Skeletal muscle cell (primary cell): ENCODE measurements at regions not wholly inside any gene's neighbourhood (a gene's known extent, or its start where the extent isn't known, plus 50 kb on each side); places are given as distances from the start of the nearest gene placed in this dataset.

Experiments
- DNase-seq: peaks from one replicate; pipeline ENCODE4 v3.0.0-alpha.2; 2010; ENCODE audit warnings: low read depth
- H3K4me3 ChIP-seq: 2 replicates; pipeline ENCODE4 v1.5.1; 2011; ENCODE audit warnings: low read depth, mild to moderate bottlenecking, control low read depth, low read length, moderate library complexity

GRCh38 chr3:10582733-10583132, 77.3 kb upstream of the ATP2B2 start:
- DNase-seq, result no peak

GRCh38 chr3:10583798-10584708, 78.7 kb upstream of the ATP2B2 start:
- H3K4me3 ChIP-seq, result no peak overlapping the region

More at GRCh38 chr3:10582733-10583132, 77.3 kb upstream of the ATP2B2 start:
- no peak overlapping the region for H3K4me3 ChIP-seq

GRCh38 chr3:10585945-10586344, 80.6 kb upstream of the ATP2B2 start:
- no peak overlapping the region for H3K4me3 ChIP-seq
- no peak for DNase-seq

More at GRCh38 chr3:10583798-10584708, 78.7 kb upstream of the ATP2B2 start:
- DNase-seq, result no peak

GRCh38 chr3:10594915-10595314, 89.5 kb upstream of the ATP2B2 start:
- DNase-seq, result peak; percentile 4
- H3K4me3 ChIP-seq, result no peak overlapping the region

GRCh38 chr3:10596746-10597448, 91.5 kb upstream of the ATP2B2 start:
- H3K4me3 ChIP-seq, result no peak overlapping the region
- no peak for DNase-seq

- DNase-seq, result no peak
- H3K4me3 ChIP-seq, result no peak overlapping the region
Observed at GRCh38 chr3:10597733-10598132, 92.3 kb upstream of the ATP2B2 start.

- no peak overlapping the region for H3K4me3 ChIP-seq
- no peak for DNase-seq
Observed at GRCh38 chr3:10599017-10599416, 93.6 kb upstream of the ATP2B2 start.

- no peak overlapping the region for H3K4me3 ChIP-seq
- DNase-seq, result no peak
Observed at GRCh38 chr3:10599444-10599843, 94.1 kb upstream of the ATP2B2 start.

- no peak for DNase-seq
- H3K4me3 ChIP-seq, result no peak overlapping the region
Observed at GRCh38 chr3:10600296-10600714, 94.9 kb upstream of the ATP2B2 start.

GRCh38 chr3:10600726-10601125, 95.3 kb upstream of the ATP2B2 start:
- DNase-seq, result no peak

GRCh38 chr3:10601151-10601856, 95.9 kb upstream of the ATP2B2 start:
- H3K4me3 ChIP-seq, result no peak overlapping the region
- no peak for DNase-seq

More at GRCh38 chr3:10600726-10601125, 95.3 kb upstream of the ATP2B2 start:
- no peak overlapping the region for H3K4me3 ChIP-seq

- no peak for DNase-seq
Observed at GRCh38 chr3:10601857-10602230, 96.5 kb upstream of the ATP2B2 start.

GRCh38 chr3:10602271-10602670, 96.9 kb upstream of the ATP2B2 start:
- DNase-seq, result no peak
- H3K4me3 ChIP-seq, result no peak overlapping the region

More at GRCh38 chr3:10601857-10602230, 96.5 kb upstream of the ATP2B2 start:
- H3K4me3 ChIP-seq, result no peak overlapping the region

GRCh38 chr3:10602769-10603768, 97.7 kb upstream of the ATP2B2 start:
- H3K4me3 ChIP-seq, result no peak overlapping the region
- DNase-seq, result no peak

GRCh38 chr3:10609134-10609533, 103.7 kb upstream of the ATP2B2 start:
- H3K4me3 ChIP-seq, result no peak overlapping the region
- DNase-seq, result no peak

- H3K4me3 ChIP-seq, result no peak overlapping the region
- DNase-seq, result no peak
Observed at GRCh38 chr3:10614168-10614567, 108.8 kb upstream of the ATP2B2 start.

GRCh38 chr3:10615715-10616114, 110.3 kb upstream of the ATP2B2 start:
- no peak overlapping the region for H3K4me3 ChIP-seq
- no peak for DNase-seq

GRCh38 chr3:10616321-10616720, 110.9 kb upstream of the ATP2B2 start:
- no peak for DNase-seq
- H3K4me3 ChIP-seq, result no peak overlapping the region
